Keratinocyte (primary cell): ENCODE measurements at regions not wholly inside any gene's neighbourhood (a gene's known extent, or its start where the extent isn't known, plus 50 kb on each side); places are given as distances from the start of the nearest gene placed in this dataset.

Source experiments
- EZH2 ChIP-seq: IDR thresholded peaks from one replicate; pipeline ENCODE4 v1.6.1; 2012; ENCODE audit warnings: inconsistent platforms, mild to moderate bottlenecking, low read length, moderate library complexity
- TF ChIP-seq, protein P1 (sequence below), 3 experiments: IDR thresholded peaks in 1 of 3; conservative IDR thresholded peaks in 1 of 3; optimal IDR thresholded peaks in 1 of 3; 2 replicates in 2 of 3; 3 replicates in 1 of 3; pipeline versions ENCODE3 to v1.5.1; 2011; ENCODE audit warnings: low read length in 3 of 3, mild to moderate bottlenecking in 3 of 3, moderate library complexity in 2 of 3, control low read depth in 1 of 3, inconsistent platforms in 1 of 3; ENCODE audit not compliant: insufficient read depth in 2 of 3; ENCODE audit errors: extremely low read depth in 1 of 3

DNA sequence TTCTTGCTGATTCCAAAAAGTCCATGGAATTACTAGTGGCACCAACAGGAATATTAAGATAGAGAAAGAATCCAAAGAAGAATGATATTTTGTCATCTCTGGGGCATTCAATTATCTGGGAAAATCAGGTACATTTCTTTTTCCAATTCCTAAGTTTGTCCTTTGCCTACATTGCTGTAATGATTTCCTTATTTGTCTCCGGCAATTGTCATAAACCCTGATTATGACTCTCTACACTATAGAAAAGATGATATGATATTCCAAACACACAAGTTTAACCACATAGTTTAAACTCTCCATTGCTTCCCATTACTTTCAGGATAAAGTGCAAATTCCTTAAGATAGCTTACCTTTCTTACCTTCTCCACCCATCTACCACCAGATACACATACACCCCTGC lies 647.0 kb downstream of the PLPP3 start:
- TF ChIP-seq, protein P1, sequence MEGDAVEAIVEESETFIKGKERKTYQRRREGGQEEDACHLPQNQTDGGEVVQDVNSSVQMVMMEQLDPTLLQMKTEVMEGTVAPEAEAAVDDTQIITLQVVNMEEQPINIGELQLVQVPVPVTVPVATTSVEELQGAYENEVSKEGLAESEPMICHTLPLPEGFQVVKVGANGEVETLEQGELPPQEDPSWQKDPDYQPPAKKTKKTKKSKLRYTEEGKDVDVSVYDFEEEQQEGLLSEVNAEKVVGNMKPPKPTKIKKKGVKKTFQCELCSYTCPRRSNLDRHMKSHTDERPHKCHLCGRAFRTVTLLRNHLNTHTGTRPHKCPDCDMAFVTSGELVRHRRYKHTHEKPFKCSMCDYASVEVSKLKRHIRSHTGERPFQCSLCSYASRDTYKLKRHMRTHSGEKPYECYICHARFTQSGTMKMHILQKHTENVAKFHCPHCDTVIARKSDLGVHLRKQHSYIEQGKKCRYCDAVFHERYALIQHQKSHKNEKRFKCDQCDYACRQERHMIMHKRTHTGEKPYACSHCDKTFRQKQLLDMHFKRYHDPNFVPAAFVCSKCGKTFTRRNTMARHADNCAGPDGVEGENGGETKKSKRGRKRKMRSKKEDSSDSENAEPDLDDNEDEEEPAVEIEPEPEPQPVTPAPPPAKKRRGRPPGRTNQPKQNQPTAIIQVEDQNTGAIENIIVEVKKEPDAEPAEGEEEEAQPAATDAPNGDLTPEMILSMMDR (optimal IDR thresholded peaks at IDR 0.05 in 1 of 3, IDR thresholded peaks at IDR 0.05 in 1 of 3, conservative IDR thresholded peaks at IDR 0.05 in 1 of 3; ENCODE audit: extremely low read depth in 1 of 3, insufficient read depth in 2 of 3, low read length in 3 of 3): no peak
- TF ChIP-seq EZH2: no peak
